SU-DHL-6 (cell line): ENCODE measurements at regions not wholly inside any gene's neighbourhood (a gene's known extent, or its start where the extent isn't known, plus 50 kb on each side); places are given as distances from the start of the nearest gene placed in this dataset.
"Not testable (repeated sequence)": the region's sequence is repeated elsewhere in the genome, so short reads cannot be mapped to it uniquely, and the experiment has no call there.

Source experiments
- H2AFZ ChIP-seq: fragments of 200-600 bp; sonication (generic); 2 replicates; pipeline ENCODE4 v1.6.1; 2014; ENCODE audit warnings: low read depth, mild to moderate bottlenecking, moderate library complexity, mixed read lengths, antibody characterized with exemption, low read length; ENCODE audit not compliant: severe bottlenecking
- H3F3A ChIP-seq: fragments of 200-600 bp; shearing (Covaris generic); 2 replicates; pipeline ENCODE4 v1.6.0; 2016; ENCODE audit warnings: antibody characterized with exemption, mild to moderate bottlenecking; ENCODE audit not compliant: insufficient read depth
- H3K27ac ChIP-seq: fragments of 200-600 bp; sonication (generic); 2 replicates; pipeline ENCODE4 v1.5.1; 2016; ENCODE audit warnings: low read depth, mild to moderate bottlenecking, low read length, moderate library complexity, mixed read lengths
- H3K27me3 ChIP-seq: fragments of 200-600 bp; sonication (generic), shearing (Covaris generic); 2 replicates; pipeline ENCODE4 v1.6.0; 2014; ENCODE audit warnings: mild to moderate bottlenecking, low read length
- H3K36me3 ChIP-seq: fragments of 200-600 bp; sonication (generic); 2 replicates; pipeline ENCODE4 v1.6.1; 2014; ENCODE audit warnings: mild to moderate bottlenecking, low read length, mixed read lengths
- H3K4me2 ChIP-seq: fragments of 300-600, 200-600 bp; shearing (Covaris generic), sonication (generic); 2 replicates; pipeline ENCODE4 v1.6.0; 2014; ENCODE audit warnings: low read length, low read depth, mild to moderate bottlenecking; ENCODE audit not compliant: poor library complexity, severe bottlenecking
- H3K4me3 ChIP-seq: fragments of 200-600 bp; sonication (generic); 2 replicates; pipeline ENCODE4 v1.5.1; 2014; ENCODE audit warnings: antibody characterized with exemption, low read length, mild to moderate bottlenecking, mixed read lengths; ENCODE audit not compliant: insufficient read depth, poor library complexity, severe bottlenecking
- H3K79me2 ChIP-seq: fragments of 200-600 bp; sonication (generic); 2 replicates; pipeline ENCODE4 v1.6.1; 2014; ENCODE audit warnings: mild to moderate bottlenecking, low read length, moderate library complexity; ENCODE audit not compliant: insufficient read depth
- H3K9ac ChIP-seq: fragments of 200-600 bp; sonication (generic); 2 replicates; pipeline ENCODE4 v1.7.0; 2014; ENCODE audit warnings: mild to moderate bottlenecking, low read length
- H3K9me2 ChIP-seq: fragments of 200-600 bp; sonication (generic); replicated peaks from 2 replicates; pipeline ENCODE4 v1.6.1; 2014; ENCODE audit warnings: low read length; ENCODE audit not compliant: insufficient read depth
- H3K9me3 ChIP-seq: fragments of 200-600 bp; sonication (generic); 2 replicates; pipeline ENCODE4 v1.6.1; 2014; ENCODE audit warnings: low read length, mixed read lengths; ENCODE audit not compliant: insufficient read depth
- H4K20me1 ChIP-seq: fragments of 200-600 bp; sonication (generic); 2 replicates; pipeline ENCODE4 v1.6.1; 2014; ENCODE audit warnings: low read depth, mild to moderate bottlenecking, antibody characterized with exemption, low read length, moderate library complexity, mixed read lengths
- CTCF ChIP-seq: fragments of 200-600 bp; sonication (generic); IDR thresholded peaks from one replicate; pipeline ENCODE4 v1.5.1; 2017; ENCODE audit warnings: antibody characterized with exemption, mild to moderate bottlenecking, low read length, moderate library complexity; ENCODE audit not compliant: insufficient read depth, poor library complexity, severe bottlenecking
- EZH2phosphoT487 ChIP-seq: fragments of 200-600 bp; sonication (generic), shearing (Covaris generic); conservative IDR thresholded peaks from 2 replicates; pipeline ENCODE4 v1.6.1; 2018; ENCODE audit warnings: mild to moderate bottlenecking, antibody characterized with exemption, low read length, moderate library complexity, mixed read lengths

GRCh38 chr1:228846952-228847351 lies 111.7 kb downstream of the RHOU start:
- no peak for TF ChIP-seq EZH2phosphoT487
- no peak for TF ChIP-seq CTCF
- no peaks in the 10 kb centered on the region for H3K27me3 ChIP-seq
- no peaks in the 10 kb centered on the region for H3K79me2 ChIP-seq
- no peaks in the 10 kb centered on the region for H3K9me2 ChIP-seq
- H3K4me3 ChIP-seq = no peak overlapping the region
- 0 out of 2 replicates have a peak, but pooled peaks cover 7% of the 10 kb centered on the region for H3K9me3 ChIP-seq
- H3K27ac ChIP-seq = no peak overlapping the region
- H3K9ac ChIP-seq = no peak overlapping the region
- no peak overlapping the region for H3K4me2 ChIP-seq
- H2AFZ ChIP-seq = no peak overlapping the region
- no peaks in the 10 kb centered on the region for H3K36me3 ChIP-seq
- no peaks in the 10 kb centered on the region for H3F3A ChIP-seq
- no peaks in the 10 kb centered on the region for H4K20me1 ChIP-seq

- not testable (repeated sequence) for H3K27me3 ChIP-seq, H3K9me2 ChIP-seq, H3K4me2 ChIP-seq, H4K20me1 ChIP-seq, H3K79me2 ChIP-seq, H3K27ac ChIP-seq, H2AFZ ChIP-seq, H3F3A ChIP-seq, H3K4me3 ChIP-seq, H3K36me3 ChIP-seq, H3K9me3 ChIP-seq, H3K9ac ChIP-seq
These were observed 112.2 kb downstream of the RHOU start for GRCh38 chr1:228847451-228847850.

GRCh38 chr1:228848406-228848805 lies 113.1 kb downstream of the RHOU start:
- no peak overlapping the region for H2AFZ ChIP-seq

GRCh38 chr1:228849011-228849541 lies 113.8 kb downstream of the RHOU start:
- no peaks in the 10 kb centered on the region for H3F3A ChIP-seq
- no peaks in the 10 kb centered on the region for H3K27me3 ChIP-seq
- no peaks in the 10 kb centered on the region for H4K20me1 ChIP-seq
- H3K36me3 ChIP-seq = no peaks in the 10 kb centered on the region
- no peaks in the 10 kb centered on the region for H3K9me3 ChIP-seq
- H3K9ac ChIP-seq = no peak overlapping the region
- no peak overlapping the region for H3K4me2 ChIP-seq
- no peaks in the 10 kb centered on the region for H3K79me2 ChIP-seq
- no peak overlapping the region for H3K4me3 ChIP-seq
- no peak for TF ChIP-seq CTCF
- no peak for TF ChIP-seq EZH2phosphoT487
- H3K9me2 ChIP-seq = no peaks in the 10 kb centered on the region
- no peak overlapping the region for H2AFZ ChIP-seq
- H3K27ac ChIP-seq = no peak overlapping the region

More at GRCh38 chr1:228848406-228848805, 113.1 kb downstream of the RHOU start:
- TF ChIP-seq CTCF (no peak), EZH2phosphoT487 (no peak)
- H4K20me1 ChIP-seq = no peaks in the 10 kb centered on the region
- no peaks in the 10 kb centered on the region for H3K79me2 ChIP-seq
- H3K9me2 ChIP-seq = no peaks in the 10 kb centered on the region
- no peak overlapping the region for H3K4me3 ChIP-seq
- H3K27me3 ChIP-seq = no peaks in the 10 kb centered on the region
- no peak overlapping the region for H3K27ac ChIP-seq
- no peak overlapping the region for H3K9ac ChIP-seq
- H3K36me3 ChIP-seq = no peaks in the 10 kb centered on the region
- H3F3A ChIP-seq = no peaks in the 10 kb centered on the region
- H3K9me3 ChIP-seq = no peaks in the 10 kb centered on the region
- H3K4me2 ChIP-seq = no peak overlapping the region
